ENCODE measurements at regions not wholly inside any gene's neighbourhood (a gene's known extent, or its start where the extent isn't known, plus 50 kb on each side); places are given as distances from the start of the nearest gene placed in this dataset.
"Not testable (repeated sequence)": the region's sequence is repeated elsewhere in the genome, so short reads cannot be mapped to it uniquely, and the experiment has no call there.

DNA sequence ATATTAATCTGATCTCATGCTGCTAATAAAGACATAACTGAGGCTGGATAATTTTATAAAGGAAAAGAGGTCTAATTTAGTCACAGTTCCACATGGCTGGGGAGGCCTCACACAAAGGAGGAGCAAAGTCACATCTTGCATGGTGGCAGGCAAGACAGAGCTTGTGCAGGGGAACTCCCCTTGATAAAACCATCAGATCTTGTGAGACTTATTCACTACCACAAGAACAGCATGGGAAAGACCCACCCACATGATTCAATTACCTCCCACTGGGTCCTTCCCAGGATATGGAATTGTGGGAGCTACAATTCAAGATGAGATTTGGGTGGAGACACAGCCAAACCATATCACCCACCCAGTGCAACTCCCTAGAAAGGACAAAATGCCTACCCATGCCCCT lies 613.8 kb upstream of the CDH11 start:
- not testable (repeated sequence) for TF ChIP-seq CHD1 (IDR thresholded peaks at IDR 0.05; ENCODE audit: low read depth, low read length); TBP (IDR thresholded peaks at IDR 0.05; ENCODE audit: low read depth, low read length); TEAD4 (IDR thresholded peaks at IDR 0.05; ENCODE audit: low read depth, low read length); SRF (IDR thresholded peaks at IDR 0.05; ENCODE audit: low read depth, low read length); JUND (IDR thresholded peaks at IDR 0.05; ENCODE audit: low read length); CEBPB (IDR thresholded peaks at IDR 0.05; ENCODE audit: low read depth, low read length); CREB1 (IDR thresholded peaks at IDR 0.05); POLR2AphosphoS5 (IDR thresholded peaks at IDR 0.05; ENCODE audit: low read depth, low read length); POLR2A (IDR thresholded peaks at IDR 0.05; ENCODE audit: control extremely low read depth in 1 of 2, low read depth in 2 of 2, low read length in 2 of 2)
- TF ChIP-seq, protein P1, sequence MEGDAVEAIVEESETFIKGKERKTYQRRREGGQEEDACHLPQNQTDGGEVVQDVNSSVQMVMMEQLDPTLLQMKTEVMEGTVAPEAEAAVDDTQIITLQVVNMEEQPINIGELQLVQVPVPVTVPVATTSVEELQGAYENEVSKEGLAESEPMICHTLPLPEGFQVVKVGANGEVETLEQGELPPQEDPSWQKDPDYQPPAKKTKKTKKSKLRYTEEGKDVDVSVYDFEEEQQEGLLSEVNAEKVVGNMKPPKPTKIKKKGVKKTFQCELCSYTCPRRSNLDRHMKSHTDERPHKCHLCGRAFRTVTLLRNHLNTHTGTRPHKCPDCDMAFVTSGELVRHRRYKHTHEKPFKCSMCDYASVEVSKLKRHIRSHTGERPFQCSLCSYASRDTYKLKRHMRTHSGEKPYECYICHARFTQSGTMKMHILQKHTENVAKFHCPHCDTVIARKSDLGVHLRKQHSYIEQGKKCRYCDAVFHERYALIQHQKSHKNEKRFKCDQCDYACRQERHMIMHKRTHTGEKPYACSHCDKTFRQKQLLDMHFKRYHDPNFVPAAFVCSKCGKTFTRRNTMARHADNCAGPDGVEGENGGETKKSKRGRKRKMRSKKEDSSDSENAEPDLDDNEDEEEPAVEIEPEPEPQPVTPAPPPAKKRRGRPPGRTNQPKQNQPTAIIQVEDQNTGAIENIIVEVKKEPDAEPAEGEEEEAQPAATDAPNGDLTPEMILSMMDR (IDR thresholded peaks at IDR 0.05; ENCODE audit: control extremely low read depth in 1 of 3, insufficient read depth in 1 of 3, low read depth in 1 of 3, low read length in 3 of 3): not testable (repeated sequence)
- TF ChIP-seq, protein P2, sequence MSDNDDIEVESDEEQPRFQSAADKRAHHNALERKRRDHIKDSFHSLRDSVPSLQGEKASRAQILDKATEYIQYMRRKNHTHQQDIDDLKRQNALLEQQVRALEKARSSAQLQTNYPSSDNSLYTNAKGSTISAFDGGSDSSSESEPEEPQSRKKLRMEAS (IDR thresholded peaks at IDR 0.05): not testable (repeated sequence)

Data from H1 (cell line).